C4-2B (cell line): ENCODE measurements at regions not wholly inside any gene's neighbourhood (a gene's known extent, or its start where the extent isn't known, plus 50 kb on each side); places are given as distances from the start of the nearest gene placed in this dataset.

ENCODE experiments used
- CTCF ChIP-seq: fragments of 450-650 bp; conservative IDR thresholded peaks from 2 replicates; pipeline ENCODE4 v1.5.1; 2017; ENCODE audit warnings: mild to moderate bottlenecking
- ZFX ChIP-seq: fragments of 450-650 bp; IDR thresholded peaks from 2 replicates; pipeline ENCODE4 v1.6.1; 2017

DNA sequence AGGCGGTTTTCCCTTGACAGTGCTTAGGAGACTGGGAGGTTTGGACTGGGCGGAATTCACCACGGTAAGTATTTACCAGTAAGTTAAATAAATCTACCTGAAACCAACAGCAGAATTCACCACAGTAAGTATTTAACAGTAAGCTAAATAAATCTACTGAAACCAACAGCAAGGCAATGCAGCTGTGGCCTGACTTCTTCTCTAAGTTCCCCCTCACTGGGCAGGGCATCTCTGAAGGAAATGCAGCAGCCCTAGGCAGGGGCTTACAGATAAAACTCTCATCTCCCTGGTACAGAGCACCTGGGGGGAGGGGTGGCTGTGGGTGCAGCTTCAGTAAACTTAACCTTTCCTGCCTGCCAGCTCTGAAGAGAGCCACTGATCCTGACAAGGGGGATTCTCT is 432.5 kb upstream of the LRRTM1 start:
- TF ChIP-seq CTCF (no peak), ZFX (no peak)
